Esophagus squamous epithelium (tissue), 5 donors: ENCODE measurements at regions not wholly inside any gene's neighbourhood (a gene's known extent, or its start where the extent isn't known, plus 50 kb on each side); places are given as distances from the start of the nearest gene placed in this dataset.

Experiments
- DNase-seq: peaks from one replicate; lab custom pipeline; 2025; lab: John Stamatoyannopoulos, UW
- H3K27ac ChIP-seq, 4 donors: fragments of 200-600 bp; sonication (generic); one replicate each; pipeline ENCODE4 v1.5.1; 2016 to 2019; ENCODE audit warnings: mild to moderate bottlenecking in 1 of 4
- H3K27me3 ChIP-seq, 4 donors: fragments of 200-600 bp; sonication (generic); 1 replicate in 3 of 4; 2 replicates in 1 of 4; pipeline versions ENCODE4 v1.5.1 to v1.6.0; 2017 to 2021; ENCODE audit warnings: antibody characterized with exemption in 1 of 4
- H3K36me3 ChIP-seq, 3 donors: fragments of 200-600 bp; sonication (generic); one replicate each; pipeline ENCODE4 v1.5.1; 2016 to 2019
- H3K4me1 ChIP-seq, 3 donors: fragments of 200-600 bp; sonication (generic); one replicate each; pipeline ENCODE4 v1.5.1; 2017 to 2019
- H3K4me3 ChIP-seq, 4 donors: fragments of 200-600 bp; sonication (generic); 1 replicate in 3 of 4; 2 replicates in 1 of 4; pipeline ENCODE4 v1.5.1; 2016 to 2019; ENCODE audit warnings: mild to moderate bottlenecking in 2 of 4, moderate library complexity in 1 of 4
- H3K9me3 ChIP-seq, 3 donors: fragments of 200-600 bp; sonication (generic); one replicate each; pipeline ENCODE4 v1.5.1; 2016 to 2019
- POLR2A ChIP-seq, 4 donors: fragments of 450-650 bp; IDR thresholded peaks; one replicate each; pipeline ENCODE4 v1.6.1; 2017; ENCODE audit warnings: antibody characterized with exemption in 4 of 4, mild to moderate bottlenecking in 4 of 4, moderate library complexity in 3 of 4
- WGBS, 2 donors: methylation state at CpG; one replicate each; pipeline ENCODE4 v1.1.5; 2018; 5-methylcytosine and 5-hydroxymethylcytosine counted together
- intact Hi-C: fragments of 100-400 bp; cut with DNase I; formaldehyde crosslinking; loops from one replicate; pipeline ENCODE4 v1.15.0; 2022
- TF ChIP-seq, protein P1 (sequence below), 6 experiments: fragments of 450-650 bp in 4 of 6; fragments of 200-600 bp in 2 of 6; sonication (generic) in 2 of 6; IDR thresholded peaks; one replicate each; pipeline ENCODE4 v1.5.1; 2016 to 2019; ENCODE audit warnings: antibody characterized with exemption in 6 of 6, mild to moderate bottlenecking in 4 of 6, moderate library complexity in 4 of 6
- donor health status: DM: yes; HTN: yes; CAD: no.

DNA sequence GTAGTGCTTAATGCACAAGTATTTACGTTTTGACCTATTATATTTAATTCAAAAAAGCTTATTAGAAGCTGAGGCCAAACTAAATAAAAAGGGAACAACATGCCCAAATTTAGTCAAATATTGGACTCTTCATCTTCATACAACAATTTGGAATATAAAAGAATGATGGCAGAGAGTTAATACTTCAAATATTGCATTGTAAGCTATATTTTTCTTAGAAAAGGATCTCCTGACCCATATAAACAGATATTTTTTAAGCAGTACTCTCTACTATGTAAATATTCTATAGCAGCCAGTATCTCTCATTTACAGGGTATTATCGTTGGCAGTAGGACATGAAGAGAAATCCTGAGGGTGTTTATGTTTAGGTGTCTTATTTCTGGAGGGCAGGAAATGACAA lies 531.2 kb downstream of the NYAP2 start:
- WGBS, 2 donors, result 40 to 48% methylated on average over 2 of the region's 2 CpGs
- intact Hi-C loops, result no loop called here
- no peak for TF ChIP-seq POLR2A (IDR thresholded peaks at IDR 0.05)
- TF ChIP-seq, protein P1, sequence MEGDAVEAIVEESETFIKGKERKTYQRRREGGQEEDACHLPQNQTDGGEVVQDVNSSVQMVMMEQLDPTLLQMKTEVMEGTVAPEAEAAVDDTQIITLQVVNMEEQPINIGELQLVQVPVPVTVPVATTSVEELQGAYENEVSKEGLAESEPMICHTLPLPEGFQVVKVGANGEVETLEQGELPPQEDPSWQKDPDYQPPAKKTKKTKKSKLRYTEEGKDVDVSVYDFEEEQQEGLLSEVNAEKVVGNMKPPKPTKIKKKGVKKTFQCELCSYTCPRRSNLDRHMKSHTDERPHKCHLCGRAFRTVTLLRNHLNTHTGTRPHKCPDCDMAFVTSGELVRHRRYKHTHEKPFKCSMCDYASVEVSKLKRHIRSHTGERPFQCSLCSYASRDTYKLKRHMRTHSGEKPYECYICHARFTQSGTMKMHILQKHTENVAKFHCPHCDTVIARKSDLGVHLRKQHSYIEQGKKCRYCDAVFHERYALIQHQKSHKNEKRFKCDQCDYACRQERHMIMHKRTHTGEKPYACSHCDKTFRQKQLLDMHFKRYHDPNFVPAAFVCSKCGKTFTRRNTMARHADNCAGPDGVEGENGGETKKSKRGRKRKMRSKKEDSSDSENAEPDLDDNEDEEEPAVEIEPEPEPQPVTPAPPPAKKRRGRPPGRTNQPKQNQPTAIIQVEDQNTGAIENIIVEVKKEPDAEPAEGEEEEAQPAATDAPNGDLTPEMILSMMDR (IDR thresholded peaks at IDR 0.05), result no peak
- Histone ChIP-seq H3K4me3 (no peak overlapping the region), H3K9me3 (no peaks in the 10 kb centered on the region), H3K27me3 (no peaks in the 10 kb centered on the region), H3K27ac (no peak overlapping the region), H3K4me1 (no peaks in the 10 kb centered on the region), H3K36me3 (no peaks in the 10 kb centered on the region)
- DNase-seq, result no peak

DNA sequence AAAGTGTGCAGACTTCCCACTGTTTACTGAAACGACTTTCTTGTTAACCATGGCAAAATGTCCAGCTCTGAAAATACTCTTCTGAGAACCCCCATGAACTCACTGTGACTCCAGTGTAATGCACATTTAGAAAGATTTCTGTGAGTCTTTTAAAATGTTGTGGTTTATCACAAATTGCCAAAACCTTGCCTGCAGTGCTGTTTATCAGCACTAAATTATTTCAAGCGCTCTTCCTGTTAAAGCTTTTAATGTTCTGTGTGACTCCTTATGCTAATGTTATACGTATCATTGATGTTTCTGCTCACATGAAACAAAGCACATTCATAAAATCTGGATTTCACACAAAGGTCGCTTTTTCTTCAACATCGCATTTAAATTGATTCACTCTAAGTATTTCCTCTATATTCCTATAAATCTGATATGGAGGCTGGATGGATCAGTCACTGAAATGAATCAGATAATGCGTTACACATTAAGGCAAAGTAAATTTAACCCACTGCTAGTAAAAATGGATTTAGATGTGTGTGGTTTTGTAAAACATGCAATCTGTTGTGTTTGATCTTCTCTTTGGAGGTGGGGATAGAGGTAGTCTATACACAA lies 521.2 kb downstream of the NYAP2 start:
- Histone ChIP-seq H3K27me3 (no peaks in the 10 kb centered on the region), H3K4me1 (no peaks in the 10 kb centered on the region), H3K36me3 (no peaks in the 10 kb centered on the region), H3K4me3 (no peak overlapping the region), H3K9me3 (no peaks in the 10 kb centered on the region), H3K27ac (no peak overlapping the region)
- WGBS, 2 donors, result 72 to 80% methylated on average over 6 of the region's 6 CpGs
- intact Hi-C loops, result no loop called here
- no peak for DNase-seq
- TF ChIP-seq POLR2A (IDR thresholded peaks at IDR 0.05), result no peak
- TF ChIP-seq, protein P1 (IDR thresholded peaks at IDR 0.05), result no peak

GRCh38 chr2:225916692-225917091 lies 517.2 kb downstream of the NYAP2 start:
- WGBS, 2 donors, result 56% methylated on average over 1 to 2 of the region's 2 CpGs
- no peaks in the 10 kb centered on the region for H3K4me1 ChIP-seq
- intact Hi-C loops, result no loop called here
- TF ChIP-seq POLR2A (IDR thresholded peaks at IDR 0.05), result no peak
- TF ChIP-seq, protein P1 (IDR thresholded peaks at IDR 0.05), result no peak
- no peak overlapping the region for H3K27ac ChIP-seq
- no peak overlapping the region for H3K4me3 ChIP-seq
- no peaks in the 10 kb centered on the region for H3K27me3 ChIP-seq
- DNase-seq, result no peak
- no peaks in the 10 kb centered on the region for H3K36me3 ChIP-seq
- no peaks in the 10 kb centered on the region for H3K9me3 ChIP-seq

- Histone ChIP-seq H3K36me3 (no peaks in the 10 kb centered on the region), H3K27ac (no peak overlapping the region), H3K4me1 (no peaks in the 10 kb centered on the region), H3K27me3 (no peaks in the 10 kb centered on the region), H3K4me3 (no peak overlapping the region), H3K9me3 (no peaks in the 10 kb centered on the region)
- WGBS, 2 donors, result 77 to 84% methylated on average over 6 of the region's 6 CpGs
- TF ChIP-seq, protein P1 (IDR thresholded peaks at IDR 0.05), result no peak
- TF ChIP-seq POLR2A (IDR thresholded peaks at IDR 0.05), result no peak
- intact Hi-C loops, result no loop called here
- DNase-seq, result no peak
These were observed 511.5 kb downstream of the NYAP2 start for GRCh38 chr2:225911019-225911418.

DNA sequence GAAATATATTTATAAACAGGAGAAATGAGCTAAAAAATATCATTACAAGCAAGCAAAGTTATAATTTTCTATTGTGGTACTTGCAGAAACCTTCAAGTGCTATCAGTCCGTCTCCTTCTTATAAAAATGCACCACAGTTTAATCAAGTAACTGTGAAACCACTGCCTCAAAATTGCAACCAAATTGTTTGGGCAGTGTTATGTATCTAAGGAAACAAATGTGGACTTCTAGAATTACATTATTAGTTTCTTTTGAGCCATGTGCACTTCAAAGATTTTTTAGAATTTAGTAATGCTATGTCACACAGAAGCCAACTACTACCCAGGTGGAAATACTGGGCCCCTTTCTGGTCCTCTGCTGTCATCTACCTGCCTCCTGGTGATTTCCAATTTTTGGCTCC lies 495.6 kb downstream of the NYAP2 start:
- H3K4me1 ChIP-seq, result no peaks in the 10 kb centered on the region
- TF ChIP-seq, protein P1 (IDR thresholded peaks at IDR 0.05), result no peak
- TF ChIP-seq POLR2A (IDR thresholded peaks at IDR 0.05), result no peak
- no peaks in the 10 kb centered on the region for H3K9me3 ChIP-seq
- no peaks in the 10 kb centered on the region for H3K36me3 ChIP-seq
- WGBS, 2 donors, result 43 to 60% methylated on average over 1 of the region's 1 CpG
- intact Hi-C loops, result no loop called here
- no peak overlapping the region for H3K4me3 ChIP-seq
- no peak overlapping the region for H3K27ac ChIP-seq
- DNase-seq, result no peak
- no peaks in the 10 kb centered on the region for H3K27me3 ChIP-seq
